GM08714 (cell line): ENCODE measurements at regions not wholly inside any gene's neighbourhood (a gene's known extent, or its start where the extent isn't known, plus 50 kb on each side); places are given as distances from the start of the nearest gene placed in this dataset.
"Not testable (repeated sequence)": the region's sequence is repeated elsewhere in the genome, so short reads cannot be mapped to it uniquely, and the experiment has no call there.

Source experiments
- H3K4me3 ChIP-seq: fragments of 200-500 bp; sonication (Bioruptor generic); 2 replicates; pipeline ENCODE4 v1.5.1; 2014; ENCODE audit warnings: mild to moderate bottlenecking, low read length, inconsistent platforms
- ZNF274 ChIP-seq: IDR thresholded peaks from 2 replicates; pipeline ENCODE4 v1.6.1; 2012; ENCODE audit warnings: mild to moderate bottlenecking, low read depth, low read length

- TF ChIP-seq ZNF274, result no peak
- no peak overlapping the region for H3K4me3 ChIP-seq
These were observed 962.3 kb upstream of the PRKX start for GRCh38 chrX:4675686-4676300.

DNA sequence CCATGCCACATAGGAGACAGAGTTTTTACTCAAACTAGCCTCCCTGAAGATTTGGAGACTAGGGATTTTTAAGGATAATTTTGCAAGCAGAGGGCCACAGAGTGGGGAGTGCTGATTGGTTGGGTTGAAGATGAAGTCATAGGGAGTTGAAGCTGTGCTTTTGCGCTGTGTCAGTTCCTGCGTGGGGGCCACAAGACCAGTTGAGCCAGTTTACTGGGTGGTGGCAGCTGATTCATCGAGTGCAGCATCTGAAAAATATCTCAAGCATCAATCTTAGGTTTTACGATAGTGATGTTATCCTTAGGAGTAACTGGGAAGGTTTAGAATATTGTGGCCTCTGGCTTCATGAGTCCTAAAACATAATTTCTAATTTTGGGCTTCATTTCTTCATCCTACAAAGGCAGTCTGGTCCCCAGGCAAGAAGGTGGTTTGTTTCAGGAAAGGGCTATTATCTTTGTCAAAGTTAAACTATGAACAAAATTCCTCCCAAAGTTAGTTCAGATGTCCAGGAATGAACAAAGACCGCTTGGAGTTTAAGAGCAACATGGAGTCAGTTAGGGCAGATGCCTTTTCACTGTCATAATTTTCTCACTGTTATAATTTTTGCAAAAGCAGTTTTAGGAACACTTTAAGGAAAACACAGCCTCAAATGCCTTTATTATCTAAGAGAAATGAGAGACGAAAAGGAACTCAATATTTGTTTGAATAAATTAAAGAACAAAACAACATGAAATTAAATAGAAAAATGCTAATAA lies 960.8 kb upstream of the PRKX start:
- no peak overlapping the region for H3K4me3 ChIP-seq
- TF ChIP-seq ZNF274, result no peak

DNA sequence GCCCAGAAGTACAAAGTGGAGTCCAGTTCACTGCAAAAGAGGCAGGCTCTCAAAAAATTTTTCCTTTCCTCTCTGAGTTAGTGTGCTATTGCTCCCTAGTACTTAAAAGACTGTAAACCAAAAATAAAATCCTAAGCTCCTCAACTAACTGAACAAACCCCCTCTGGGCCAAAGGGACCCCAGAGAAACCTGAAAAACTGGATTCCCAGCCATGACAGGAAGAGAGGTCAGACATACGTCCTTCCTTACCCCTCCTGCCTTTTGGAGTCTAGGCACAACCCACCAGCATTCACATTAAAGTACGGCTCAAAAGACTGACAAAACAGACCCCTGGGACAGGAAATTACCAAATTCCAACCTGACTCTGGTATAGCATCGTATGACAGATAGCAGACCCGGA lies 957.9 kb upstream of the PRKX start:
- no peak for TF ChIP-seq ZNF274
- H3K4me3 ChIP-seq, result no peak overlapping the region

- no peak for TF ChIP-seq ZNF274
These were observed 957.2 kb upstream of the PRKX start for GRCh38 chrX:4670606-4671005.

GRCh38 chrX:4668802-4669536 lies 955.5 kb upstream of the PRKX start:
- TF ChIP-seq ZNF274, result no peak
- H3K4me3 ChIP-seq, result no peak overlapping the region

More at GRCh38 chrX:4670606-4671005, 957.2 kb upstream of the PRKX start:
- H3K4me3 ChIP-seq, result no peak overlapping the region

DNA sequence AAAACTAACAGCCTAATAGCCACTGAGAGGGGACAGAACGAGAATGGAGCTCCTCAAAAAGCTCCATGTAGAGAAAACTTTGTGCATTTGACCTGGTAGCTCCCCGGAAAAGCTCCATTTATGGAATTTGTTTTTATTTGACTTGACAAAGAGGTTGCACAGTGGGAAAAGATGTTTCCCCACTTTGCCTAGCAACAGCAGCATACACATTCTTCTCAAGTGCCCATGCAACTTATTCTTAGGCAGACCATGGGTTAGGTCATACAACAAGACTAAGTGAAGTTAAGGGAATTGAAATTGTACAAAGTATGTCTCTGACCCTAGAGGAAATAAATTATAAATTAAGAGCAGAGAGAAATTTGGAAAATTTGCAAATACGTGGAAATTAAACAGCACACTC lies 949.6 kb upstream of the PRKX start:
- TF ChIP-seq ZNF274, result no peak
- no peak overlapping the region for H3K4me3 ChIP-seq

DNA sequence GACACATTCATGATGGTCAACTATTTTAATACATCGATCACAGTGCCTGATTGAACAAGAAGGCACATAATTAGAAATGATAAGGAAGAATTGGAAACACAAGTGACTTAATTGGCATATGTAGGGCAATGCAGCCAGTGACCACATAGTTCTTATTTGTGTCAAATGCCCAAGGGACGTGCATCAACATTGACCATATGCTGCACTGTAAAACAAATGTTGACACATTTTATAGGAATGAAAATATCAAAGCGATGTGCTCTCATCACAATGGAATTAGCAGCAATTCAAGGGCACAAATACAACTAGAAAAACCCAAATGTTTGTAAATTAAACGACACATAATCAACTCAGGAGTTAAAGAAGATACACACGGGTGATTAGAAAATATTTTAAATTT lies 948.3 kb upstream of the PRKX start:
- H3K4me3 ChIP-seq, result no peak overlapping the region
- TF ChIP-seq ZNF274, result no peak

- no peak for TF ChIP-seq ZNF274
- no peak overlapping the region for H3K4me3 ChIP-seq
These were observed 943.0 kb upstream of the PRKX start for GRCh38 chrX:4656419-4656818.

DNA sequence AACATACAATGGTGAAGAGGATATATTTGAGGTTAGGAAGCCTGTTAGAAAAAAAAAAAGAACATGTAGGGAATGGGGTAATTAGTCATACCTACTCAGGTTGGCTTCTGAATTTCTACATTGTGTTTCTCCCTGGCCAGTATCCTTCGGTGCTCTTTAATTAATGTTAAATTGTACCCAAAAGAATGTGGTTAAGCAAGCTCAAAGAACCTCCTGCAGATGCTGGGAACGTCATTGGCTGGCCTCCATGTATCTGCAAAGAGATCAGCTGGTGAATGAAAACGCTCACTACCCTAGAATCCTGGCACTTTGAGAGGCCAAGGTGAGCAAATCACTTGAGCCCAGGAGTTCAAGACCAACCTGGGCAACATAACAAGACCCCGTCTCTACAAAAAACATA lies 942.3 kb upstream of the PRKX start:
- no peak overlapping the region for H3K4me3 ChIP-seq
- no peak for TF ChIP-seq ZNF274

- H3K4me3 ChIP-seq, result no peak overlapping the region
- TF ChIP-seq ZNF274, result no peak
These were observed 928.7 kb upstream of the PRKX start for GRCh38 chrX:4642114-4642513.

- H3K4me3 ChIP-seq, result no peak overlapping the region
- no peak for TF ChIP-seq ZNF274
These were observed 924.6 kb upstream of the PRKX start for GRCh38 chrX:4638036-4638435.

GRCh38 chrX:4627414-4627813 lies 914.0 kb upstream of the PRKX start:
- no peak overlapping the region for H3K4me3 ChIP-seq
- no peak for TF ChIP-seq ZNF274

DNA sequence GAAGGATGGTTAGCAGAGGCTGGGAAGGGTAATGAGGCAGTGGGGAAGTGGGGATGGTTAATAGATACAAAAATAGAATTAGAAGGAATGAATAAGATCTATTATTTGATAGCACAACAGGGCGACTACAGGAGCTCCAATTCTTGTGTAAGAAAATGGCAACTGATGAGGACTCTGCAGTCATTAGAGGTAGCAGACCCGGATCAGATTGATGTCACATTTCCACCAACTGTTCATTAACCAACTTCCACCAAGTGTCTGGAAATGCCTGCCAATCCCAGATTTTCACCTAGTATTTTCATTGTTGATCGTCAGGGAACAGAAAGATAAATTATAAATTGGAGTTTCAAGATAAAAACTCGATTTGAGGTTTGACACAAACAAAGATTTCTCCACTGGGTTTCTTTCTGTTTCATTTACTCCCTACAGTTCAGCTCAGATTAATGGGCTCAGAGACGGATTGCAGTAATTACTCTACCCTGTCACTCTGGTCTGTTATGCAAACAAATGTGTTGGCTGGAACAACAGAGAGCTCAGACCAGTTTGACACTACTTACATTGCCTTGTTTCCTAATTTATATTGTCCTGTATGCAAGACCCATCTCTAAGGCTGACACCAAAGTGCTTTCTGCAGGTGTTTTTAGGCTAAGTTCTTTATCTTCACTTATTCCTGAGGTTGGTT lies 909.2 kb upstream of the PRKX start:
- TF ChIP-seq ZNF274, result no peak
- no peak overlapping the region for H3K4me3 ChIP-seq

GRCh38 chrX:4613651-4614050 lies 900.2 kb upstream of the PRKX start:
- not testable (repeated sequence) for H3K4me3 ChIP-seq
